PFSK-1 (cell line): ENCODE measurements at regions not wholly inside any gene's neighbourhood (a gene's known extent, or its start where the extent isn't known, plus 50 kb on each side); places are given as distances from the start of the nearest gene placed in this dataset.

Experiments
- REST ChIP-seq, 2 experiments: IDR thresholded peaks; 2 replicates each; pipeline versions ENCODE4 v1.6.1 to v1.8.0; 2011 to 2012; ENCODE audit warnings: low read depth in 2 of 2, low read length in 2 of 2, control low read depth in 1 of 2, inconsistent platforms in 1 of 2, mild to moderate bottlenecking in 1 of 2, moderate library complexity in 1 of 2; ENCODE audit not compliant: insufficient read depth in 1 of 2
- TAF1 ChIP-seq: IDR thresholded peaks from 2 replicates; pipeline ENCODE4 v1.6.1; 2012; ENCODE audit warnings: low read length, control low read depth, borderline replicate concordance; ENCODE audit not compliant: insufficient read depth

- TF ChIP-seq TAF1 (no peak), REST (IDR thresholded peaks at IDR 0.05; ENCODE audit: insufficient read depth in 1 of 2, low read depth in 2 of 2, low read length in 2 of 2) (no peak)
These were observed 134.7 kb downstream of the GAS1 start for GRCh38 chr9:86812616-86813015.
